Lower lobe of right lung (tissue), 2 donors: ENCODE measurements at regions not wholly inside any gene's neighbourhood (a gene's known extent, or its start where the extent isn't known, plus 50 kb on each side); places are given as distances from the start of the nearest gene placed in this dataset.

Source experiments
- ATAC-seq, 2 donors: fragments of 200-7000 bp; cut with Tn5 transposase; one replicate each; pipeline ENCODE4 v1.9.1; 2020 to 2022; ENCODE audit warnings: mild to moderate bottlenecking in 2 of 2, moderate library complexity in 2 of 2
- DNase-seq: peaks from one replicate; pipeline ENCODE4 v3.0.0-alpha.2; 2020
- H3K27ac ChIP-seq: fragments of 200-600 bp; one replicate; pipeline ENCODE4 v1.8.0; 2022
- H3K27me3 ChIP-seq: fragments of 200-600 bp; one replicate; pipeline ENCODE4 v1.8.0; 2022; ENCODE audit warnings: low read depth
- H3K36me3 ChIP-seq: fragments of 200-600 bp; one replicate; pipeline ENCODE4 v1.8.0; 2022; ENCODE audit warnings: mild to moderate bottlenecking
- H3K4me1 ChIP-seq: fragments of 200-600 bp; one replicate; pipeline ENCODE4 v1.8.0; 2022
- H3K4me3 ChIP-seq: fragments of 200-600 bp; one replicate; pipeline ENCODE4 v1.8.0; 2022; ENCODE audit warnings: mild to moderate bottlenecking
- H3K9me3 ChIP-seq: fragments of 200-600 bp; one replicate; pipeline ENCODE4 v1.8.0; 2022
- intact Hi-C: fragments of 100-400 bp; cut with DNase I; formaldehyde crosslinking; loops from one replicate; pipeline ENCODE4 v1.11.0; 2022
- TF ChIP-seq, protein P1 (sequence below): fragments of 200-600 bp; IDR thresholded peaks from one replicate; pipeline ENCODE4 v1.8.0; 2022; ENCODE audit warnings: antibody characterized with exemption, mild to moderate bottlenecking
- donor health status: DM: no; HTN: yes; CAD: no; lungs with severe emphysema.

DNA sequence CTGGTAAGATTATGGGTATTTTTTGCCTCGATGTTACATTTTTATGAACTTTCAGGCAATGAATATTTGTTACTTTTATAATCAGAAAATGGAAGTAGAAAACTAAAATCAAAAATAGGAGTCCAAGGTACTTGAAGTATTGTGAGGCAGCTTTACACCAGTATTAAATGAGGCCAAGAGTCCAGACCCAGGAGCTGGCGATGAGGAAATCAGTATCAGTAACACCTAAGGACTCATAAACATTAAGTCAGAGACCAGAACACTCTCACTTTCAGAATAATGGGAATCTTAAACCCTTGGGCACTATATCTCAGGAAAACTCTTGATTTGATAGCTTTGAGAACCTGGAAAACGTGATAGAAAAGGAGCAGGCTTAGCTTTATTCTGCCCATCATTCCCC, 208.8 kb downstream of the GXYLT1 start:
- Histone ChIP-seq H3K27ac (no peak overlapping the region), H3K4me1 (peaks cover 12% of the 10 kb centered on the region), H3K9me3 (no peaks in the 10 kb centered on the region), H3K27me3 (no peaks in the 10 kb centered on the region), H3K4me3 (no peak overlapping the region), H3K36me3 (no peaks in the 10 kb centered on the region)
- DNase-seq, result no peak
- intact Hi-C loops, result no loop called here
- ATAC-seq, result no peak
- TF ChIP-seq, protein P1, sequence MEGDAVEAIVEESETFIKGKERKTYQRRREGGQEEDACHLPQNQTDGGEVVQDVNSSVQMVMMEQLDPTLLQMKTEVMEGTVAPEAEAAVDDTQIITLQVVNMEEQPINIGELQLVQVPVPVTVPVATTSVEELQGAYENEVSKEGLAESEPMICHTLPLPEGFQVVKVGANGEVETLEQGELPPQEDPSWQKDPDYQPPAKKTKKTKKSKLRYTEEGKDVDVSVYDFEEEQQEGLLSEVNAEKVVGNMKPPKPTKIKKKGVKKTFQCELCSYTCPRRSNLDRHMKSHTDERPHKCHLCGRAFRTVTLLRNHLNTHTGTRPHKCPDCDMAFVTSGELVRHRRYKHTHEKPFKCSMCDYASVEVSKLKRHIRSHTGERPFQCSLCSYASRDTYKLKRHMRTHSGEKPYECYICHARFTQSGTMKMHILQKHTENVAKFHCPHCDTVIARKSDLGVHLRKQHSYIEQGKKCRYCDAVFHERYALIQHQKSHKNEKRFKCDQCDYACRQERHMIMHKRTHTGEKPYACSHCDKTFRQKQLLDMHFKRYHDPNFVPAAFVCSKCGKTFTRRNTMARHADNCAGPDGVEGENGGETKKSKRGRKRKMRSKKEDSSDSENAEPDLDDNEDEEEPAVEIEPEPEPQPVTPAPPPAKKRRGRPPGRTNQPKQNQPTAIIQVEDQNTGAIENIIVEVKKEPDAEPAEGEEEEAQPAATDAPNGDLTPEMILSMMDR, result no peak

DNA sequence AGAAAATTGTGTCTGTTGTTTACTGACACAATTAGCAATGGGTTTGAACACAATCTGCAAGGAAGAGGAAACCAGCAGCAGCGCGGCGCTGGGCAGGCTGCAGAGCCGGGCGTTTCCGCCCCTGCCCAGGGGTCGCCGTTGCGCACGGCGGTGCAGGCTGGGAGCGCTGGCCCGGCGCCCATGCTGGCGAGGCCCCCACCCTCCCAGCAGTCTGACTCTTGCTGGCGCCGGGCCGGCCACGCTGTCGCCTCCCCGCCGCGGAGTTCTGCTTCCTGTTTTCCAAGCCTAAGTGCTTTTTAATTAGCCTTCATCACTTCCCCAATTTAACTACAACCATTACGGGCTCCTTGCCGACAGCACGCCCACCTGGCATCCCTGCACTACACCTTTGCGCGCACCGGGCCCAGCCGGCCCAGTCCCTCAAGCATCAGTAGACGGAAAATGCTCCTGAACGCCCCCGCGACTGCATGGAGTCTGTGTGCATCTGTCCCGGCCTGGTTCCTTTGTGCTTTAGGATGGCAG, 212.1 kb downstream of the GXYLT1 start:
- intact Hi-C loops, result no loop called here
- DNase-seq (peak; percentile 82), ATAC-seq (peak; percentile 88 to 94)
- TF ChIP-seq, protein P1, result peak; percentile 11
- peak overlapping the region; percentile 55 for H3K4me3 ChIP-seq
- H3K27ac ChIP-seq, result peak overlapping the region; percentile 9
- no peaks in the 10 kb centered on the region for H3K27me3 ChIP-seq
- H3K9me3 ChIP-seq, result no peaks in the 10 kb centered on the region
- H3K4me1 ChIP-seq, result peaks cover 17% of the 10 kb centered on the region
- H3K36me3 ChIP-seq, result no peaks in the 10 kb centered on the region

DNA sequence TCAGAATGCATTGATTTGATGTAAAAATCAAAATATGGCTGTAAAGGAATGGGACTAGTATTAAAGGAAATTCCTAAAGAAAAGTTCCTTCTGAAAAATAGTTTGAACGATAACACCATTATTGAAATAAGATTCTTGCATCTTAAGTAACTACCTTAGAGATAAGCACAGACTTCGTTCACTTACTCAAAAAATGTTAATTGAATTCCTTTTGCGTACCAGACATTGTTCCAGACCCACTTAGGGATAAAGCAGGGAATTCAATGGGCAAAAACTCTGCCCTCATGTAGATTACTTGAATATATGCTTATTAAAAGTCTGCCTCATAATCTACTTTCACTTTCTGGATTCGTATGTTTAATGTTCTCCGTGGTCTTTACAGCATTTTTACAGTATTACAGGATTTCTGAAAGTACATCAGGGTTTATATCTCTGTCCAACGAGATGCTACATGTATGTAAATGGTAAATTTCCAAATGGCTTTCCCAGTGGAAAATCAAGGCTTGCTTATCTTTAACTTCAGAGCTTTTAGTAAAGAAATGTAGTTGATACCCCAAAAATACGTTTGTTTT, 213.7 kb downstream of the GXYLT1 start:
- DNase-seq, result no peak
- no peak for ATAC-seq
- Histone ChIP-seq H3K27ac (no peak overlapping the region), H3K4me1 (peaks cover 17% of the 10 kb centered on the region), H3K27me3 (no peaks in the 10 kb centered on the region), H3K36me3 (no peaks in the 10 kb centered on the region), H3K4me3 (peak overlapping the region; percentile 55), H3K9me3 (no peaks in the 10 kb centered on the region)
- TF ChIP-seq, protein P1, result no peak
- intact Hi-C loops, result no loop called here

DNA sequence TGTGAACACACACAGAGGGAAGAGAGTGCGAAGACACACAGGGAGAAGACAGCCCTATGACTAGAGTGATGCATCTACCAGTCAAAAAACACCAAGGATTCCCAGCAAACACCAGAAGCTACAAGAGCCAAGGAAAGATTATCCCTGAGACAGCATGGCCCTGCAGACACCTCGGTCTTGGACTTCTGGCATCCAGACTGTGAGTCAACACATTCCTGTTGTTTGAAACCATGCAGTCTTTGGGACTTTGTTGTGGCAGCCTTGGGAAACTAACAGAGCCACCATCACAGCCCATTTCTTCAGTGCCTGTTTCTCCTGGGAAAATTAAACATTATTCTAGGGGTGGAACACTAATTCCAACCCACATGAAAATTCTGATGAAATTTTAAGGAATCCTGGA, 220.6 kb downstream of the GXYLT1 start:
- Histone ChIP-seq H3K27me3 (no peaks in the 10 kb centered on the region), H3K4me3 (no peak overlapping the region), H3K27ac (no peak overlapping the region), H3K9me3 (no peaks in the 10 kb centered on the region), H3K36me3 (no peaks in the 10 kb centered on the region), H3K4me1 (no peaks in the 10 kb centered on the region)
- no peak for DNase-seq
- TF ChIP-seq, protein P1, result no peak
- intact Hi-C loops, result no loop called here
- ATAC-seq, result no peak

- ATAC-seq (no peak), DNase-seq (no peak)
- H3K36me3 ChIP-seq, result no peaks in the 10 kb centered on the region
- H3K9me3 ChIP-seq, result no peaks in the 10 kb centered on the region
- peaks cover 2% of the 10 kb centered on the region for H3K4me1 ChIP-seq
- H3K27me3 ChIP-seq, result no peaks in the 10 kb centered on the region
- intact Hi-C loops, result no loop called here
- H3K4me3 ChIP-seq, result no peak overlapping the region
- no peak overlapping the region for H3K27ac ChIP-seq
- TF ChIP-seq, protein P1, result no peak
Measured at GRCh38 chr12:41923351-41923750, 221.3 kb downstream of the GXYLT1 start.
